Transverse colon (tissue), 4 donors: ENCODE measurements at regions not wholly inside any gene's neighbourhood (a gene's known extent, or its start where the extent isn't known, plus 50 kb on each side); places are given as distances from the start of the nearest gene placed in this dataset.

Experiments
- CTCF ChIP-seq, 5 experiments: fragments of 200-600 bp in 3 of 5; fragments of 450-650 bp in 2 of 5; sonication (generic) in 3 of 5; IDR thresholded peaks; 1 replicate in 2 of 5; 2 replicates in 3 of 5; pipeline ENCODE4 v1.5.1; 2016 to 2017; ENCODE audit warnings: antibody characterized with exemption in 5 of 5, inconsistent platforms in 3 of 5, mild to moderate bottlenecking in 2 of 5, moderate library complexity in 1 of 5
- POLR2A ChIP-seq: fragments of 450-650 bp; IDR thresholded peaks from one replicate; pipeline ENCODE4 v1.6.1; 2016; ENCODE audit warnings: antibody characterized with exemption, mild to moderate bottlenecking, moderate library complexity
- POLR2AphosphoS5 ChIP-seq, 3 donors: sonication (generic); formaldehyde crosslinking; IDR thresholded peaks; one replicate each; pipeline ENCODE4 v1.6.1; 2016; ENCODE audit warnings: antibody characterized with exemption in 3 of 3

- TF ChIP-seq CTCF (IDR thresholded peaks at IDR 0.05) = no peak
- no peak for TF ChIP-seq POLR2A
- TF ChIP-seq POLR2AphosphoS5 (IDR thresholded peaks at IDR 0.05) = no peak
These were observed 134.7 kb upstream of the KIRREL3 start for GRCh38 chr11:127135256-127135655.
